Stomach (tissue), 4 donors: ENCODE measurements at regions not wholly inside any gene's neighbourhood (a gene's known extent, or its start where the extent isn't known, plus 50 kb on each side); places are given as distances from the start of the nearest gene placed in this dataset.

Source experiments
- CTCF ChIP-seq, 7 experiments: fragments of 450-650 bp in 4 of 7; fragments of 200-600 bp in 3 of 7; sonication (generic) in 3 of 7; IDR thresholded peaks; one replicate each; pipeline ENCODE4 v1.5.1; 2016 to 2019; ENCODE audit warnings: antibody characterized with exemption in 7 of 7, control low read depth in 2 of 7, mild to moderate bottlenecking in 1 of 7
- POLR2A ChIP-seq, 4 donors: fragments of 450-650 bp; IDR thresholded peaks; one replicate each; pipeline ENCODE4 v1.6.1; 2016; ENCODE audit warnings: antibody characterized with exemption in 4 of 4, control low read depth in 2 of 4, mild to moderate bottlenecking in 1 of 4, moderate library complexity in 1 of 4

GRCh38 chr20:48486065-48486464 lies 341.7 kb downstream of the PREX1 start:
- no peak for TF ChIP-seq CTCF (IDR thresholded peaks at IDR 0.05)
- TF ChIP-seq POLR2A (IDR thresholded peaks at IDR 0.05): no peak
